ENCODE measurements at regions not wholly inside any gene's neighbourhood (a gene's known extent, or its start where the extent isn't known, plus 50 kb on each side); places are given as distances from the start of the nearest gene placed in this dataset.

- no peak for TF ChIP-seq EZH2 (IDR thresholded peaks at IDR 0.05; ENCODE audit: low read length, missing control alignments)
- TF ChIP-seq, protein P1, sequence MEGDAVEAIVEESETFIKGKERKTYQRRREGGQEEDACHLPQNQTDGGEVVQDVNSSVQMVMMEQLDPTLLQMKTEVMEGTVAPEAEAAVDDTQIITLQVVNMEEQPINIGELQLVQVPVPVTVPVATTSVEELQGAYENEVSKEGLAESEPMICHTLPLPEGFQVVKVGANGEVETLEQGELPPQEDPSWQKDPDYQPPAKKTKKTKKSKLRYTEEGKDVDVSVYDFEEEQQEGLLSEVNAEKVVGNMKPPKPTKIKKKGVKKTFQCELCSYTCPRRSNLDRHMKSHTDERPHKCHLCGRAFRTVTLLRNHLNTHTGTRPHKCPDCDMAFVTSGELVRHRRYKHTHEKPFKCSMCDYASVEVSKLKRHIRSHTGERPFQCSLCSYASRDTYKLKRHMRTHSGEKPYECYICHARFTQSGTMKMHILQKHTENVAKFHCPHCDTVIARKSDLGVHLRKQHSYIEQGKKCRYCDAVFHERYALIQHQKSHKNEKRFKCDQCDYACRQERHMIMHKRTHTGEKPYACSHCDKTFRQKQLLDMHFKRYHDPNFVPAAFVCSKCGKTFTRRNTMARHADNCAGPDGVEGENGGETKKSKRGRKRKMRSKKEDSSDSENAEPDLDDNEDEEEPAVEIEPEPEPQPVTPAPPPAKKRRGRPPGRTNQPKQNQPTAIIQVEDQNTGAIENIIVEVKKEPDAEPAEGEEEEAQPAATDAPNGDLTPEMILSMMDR (conservative IDR thresholded peaks at IDR 0.05 in 1 of 2, IDR thresholded peaks at IDR 0.05 in 1 of 2; ENCODE audit: low read depth in 1 of 2, low read length in 2 of 2): no peak
Measured at GRCh38 chr22:34969001-34969790, 96.8 kb upstream of the ISX start.
